Peyer's patch (tissue), 4 donors: ENCODE measurements at regions not wholly inside any gene's neighbourhood (a gene's known extent, or its start where the extent isn't known, plus 50 kb on each side); places are given as distances from the start of the nearest gene placed in this dataset.

Experiments
- POLR2A ChIP-seq, 2 donors: fragments of 450-650 bp; IDR thresholded peaks; one replicate each; pipeline ENCODE4 v1.5.1; 2017; ENCODE audit warnings: antibody characterized with exemption in 2 of 2, mild to moderate bottlenecking in 2 of 2, moderate library complexity in 2 of 2
- TF ChIP-seq, protein P1 (sequence below), 6 experiments: fragments of 450-650 bp in 4 of 6; fragments of 200-600 bp in 2 of 6; sonication (generic) in 1 of 6; IDR thresholded peaks; one replicate each; pipeline ENCODE4 v1.5.1; 2017 to 2019; ENCODE audit warnings: antibody characterized with exemption in 6 of 6, mild to moderate bottlenecking in 3 of 6, moderate library complexity in 1 of 6

GRCh38 chr14:26941521-26941920, 343.7 kb upstream of the NOVA1 start:
- TF ChIP-seq, protein P1, sequence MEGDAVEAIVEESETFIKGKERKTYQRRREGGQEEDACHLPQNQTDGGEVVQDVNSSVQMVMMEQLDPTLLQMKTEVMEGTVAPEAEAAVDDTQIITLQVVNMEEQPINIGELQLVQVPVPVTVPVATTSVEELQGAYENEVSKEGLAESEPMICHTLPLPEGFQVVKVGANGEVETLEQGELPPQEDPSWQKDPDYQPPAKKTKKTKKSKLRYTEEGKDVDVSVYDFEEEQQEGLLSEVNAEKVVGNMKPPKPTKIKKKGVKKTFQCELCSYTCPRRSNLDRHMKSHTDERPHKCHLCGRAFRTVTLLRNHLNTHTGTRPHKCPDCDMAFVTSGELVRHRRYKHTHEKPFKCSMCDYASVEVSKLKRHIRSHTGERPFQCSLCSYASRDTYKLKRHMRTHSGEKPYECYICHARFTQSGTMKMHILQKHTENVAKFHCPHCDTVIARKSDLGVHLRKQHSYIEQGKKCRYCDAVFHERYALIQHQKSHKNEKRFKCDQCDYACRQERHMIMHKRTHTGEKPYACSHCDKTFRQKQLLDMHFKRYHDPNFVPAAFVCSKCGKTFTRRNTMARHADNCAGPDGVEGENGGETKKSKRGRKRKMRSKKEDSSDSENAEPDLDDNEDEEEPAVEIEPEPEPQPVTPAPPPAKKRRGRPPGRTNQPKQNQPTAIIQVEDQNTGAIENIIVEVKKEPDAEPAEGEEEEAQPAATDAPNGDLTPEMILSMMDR (IDR thresholded peaks at IDR 0.05) = no peak
- no peak for TF ChIP-seq POLR2A (IDR thresholded peaks at IDR 0.05)
